HG03095 (cell line): ENCODE measurements at regions not wholly inside any gene's neighbourhood (a gene's known extent, or its start where the extent isn't known, plus 50 kb on each side); places are given as distances from the start of the nearest gene placed in this dataset.

ENCODE experiments used
- ATAC-seq: cut with Tn5 transposase; IDR thresholded peaks from one replicate; pipeline ENCODE4 v1.9.1; 2021; ENCODE audit warnings: moderate library complexity; ENCODE audit not compliant: unreplicated experiment

- ATAC-seq = no peak
These were observed 535.0 kb downstream of the CD83 start for GRCh38 chr6:14652536-14652935.

DNA sequence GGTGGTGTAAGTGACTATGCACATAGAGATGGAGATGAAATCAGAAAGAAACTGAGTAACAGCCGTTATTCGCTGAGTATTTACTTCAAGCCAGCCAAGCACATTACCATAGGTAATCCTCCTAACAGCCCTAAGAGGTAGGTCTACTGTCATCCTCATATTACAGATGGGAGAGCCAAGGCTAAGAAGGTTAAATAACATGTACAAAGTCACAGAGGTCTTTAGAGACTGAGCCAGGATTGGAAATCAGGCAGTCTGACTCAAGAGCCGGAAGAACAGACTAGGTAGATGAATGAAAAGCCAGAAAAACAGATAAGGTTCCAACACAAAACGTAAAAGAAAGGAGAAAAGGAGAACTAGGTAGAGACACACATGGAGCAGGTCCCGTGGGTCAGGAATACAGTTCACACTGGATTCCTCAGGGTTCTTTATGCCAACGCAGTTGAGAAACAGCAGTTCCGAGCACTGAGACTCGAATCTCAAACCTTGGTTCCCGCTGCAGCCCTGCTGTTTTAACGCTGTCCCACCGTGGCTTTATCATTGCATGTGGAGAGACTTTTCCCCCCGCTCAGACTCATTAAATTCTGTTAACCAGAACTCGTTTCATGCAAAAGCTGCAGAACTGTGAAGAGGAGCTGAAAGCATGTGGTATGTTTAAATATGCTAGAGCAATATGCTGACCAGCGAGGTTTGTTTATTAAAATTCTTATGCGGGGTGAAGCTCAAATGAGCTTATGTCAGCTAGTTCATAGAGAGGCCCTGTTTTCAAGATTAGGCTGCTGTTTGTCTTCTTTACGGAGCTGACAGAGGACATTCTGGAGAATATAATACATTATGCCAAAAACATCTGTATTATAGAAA is 537.9 kb downstream of the CD83 start:
- no peak for ATAC-seq

GRCh38 chr6:14656078-14656521 is 538.5 kb downstream of the CD83 start:
- no peak for ATAC-seq

DNA sequence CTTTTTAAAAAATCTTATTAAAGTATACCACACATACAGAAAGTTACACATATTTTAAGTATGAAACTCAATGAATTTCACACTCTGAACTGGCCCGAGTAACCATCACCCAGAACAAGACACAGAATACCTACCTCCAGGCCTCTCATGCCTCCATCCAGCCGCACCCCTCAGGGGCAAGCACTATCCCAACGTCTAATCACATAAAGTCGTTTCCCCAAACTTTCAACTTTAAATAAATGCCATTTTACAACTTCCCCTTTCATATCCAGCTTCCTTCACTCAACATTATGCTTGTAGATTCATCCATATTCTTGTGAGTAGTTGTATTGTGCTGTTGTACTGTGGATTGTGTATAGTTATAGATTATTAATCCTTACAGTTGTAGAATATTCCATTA is 539.1 kb downstream of the CD83 start:
- no peak for ATAC-seq

DNA sequence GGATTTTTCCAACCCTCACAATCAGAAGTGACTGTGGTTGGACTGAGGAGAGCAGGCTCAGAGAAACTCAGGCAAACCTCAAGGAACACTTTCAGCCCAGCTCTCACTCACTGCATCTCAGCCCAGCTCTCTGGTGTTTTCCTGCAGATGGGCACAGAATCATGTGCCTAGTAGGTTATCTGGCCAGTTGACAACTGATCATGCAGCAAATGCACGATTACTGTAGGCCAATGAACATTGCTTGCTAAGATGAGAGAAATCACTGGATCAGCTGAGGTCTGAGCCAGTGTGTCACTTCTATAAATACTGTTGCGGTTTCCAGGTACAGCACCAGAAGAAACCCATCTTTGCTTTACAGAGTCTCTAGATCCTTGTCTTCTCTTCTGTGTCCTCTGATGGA is 540.5 kb downstream of the CD83 start:
- no peak for ATAC-seq

- no peak for ATAC-seq
These were observed 541.5 kb downstream of the CD83 start for GRCh38 chr6:14658886-14659561.

DNA sequence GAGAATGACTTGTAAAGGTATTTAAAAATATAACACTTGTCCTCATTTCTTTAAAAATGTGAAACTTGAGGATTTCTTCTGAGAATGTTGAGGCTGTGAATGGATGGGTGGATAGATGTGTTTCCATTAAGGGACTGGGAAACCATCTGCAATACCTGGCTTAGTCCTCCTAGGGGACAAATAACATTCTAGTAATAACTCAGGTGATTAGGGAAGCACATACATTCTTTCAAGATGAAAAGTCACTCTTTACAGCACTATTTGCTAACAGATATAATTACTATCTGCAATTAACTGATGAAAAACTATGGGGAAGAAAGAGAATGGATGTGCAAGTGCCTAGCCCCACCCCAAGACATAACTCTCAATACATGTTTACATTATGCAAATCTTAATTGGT is 542.3 kb downstream of the CD83 start:
- ATAC-seq = no peak

DNA sequence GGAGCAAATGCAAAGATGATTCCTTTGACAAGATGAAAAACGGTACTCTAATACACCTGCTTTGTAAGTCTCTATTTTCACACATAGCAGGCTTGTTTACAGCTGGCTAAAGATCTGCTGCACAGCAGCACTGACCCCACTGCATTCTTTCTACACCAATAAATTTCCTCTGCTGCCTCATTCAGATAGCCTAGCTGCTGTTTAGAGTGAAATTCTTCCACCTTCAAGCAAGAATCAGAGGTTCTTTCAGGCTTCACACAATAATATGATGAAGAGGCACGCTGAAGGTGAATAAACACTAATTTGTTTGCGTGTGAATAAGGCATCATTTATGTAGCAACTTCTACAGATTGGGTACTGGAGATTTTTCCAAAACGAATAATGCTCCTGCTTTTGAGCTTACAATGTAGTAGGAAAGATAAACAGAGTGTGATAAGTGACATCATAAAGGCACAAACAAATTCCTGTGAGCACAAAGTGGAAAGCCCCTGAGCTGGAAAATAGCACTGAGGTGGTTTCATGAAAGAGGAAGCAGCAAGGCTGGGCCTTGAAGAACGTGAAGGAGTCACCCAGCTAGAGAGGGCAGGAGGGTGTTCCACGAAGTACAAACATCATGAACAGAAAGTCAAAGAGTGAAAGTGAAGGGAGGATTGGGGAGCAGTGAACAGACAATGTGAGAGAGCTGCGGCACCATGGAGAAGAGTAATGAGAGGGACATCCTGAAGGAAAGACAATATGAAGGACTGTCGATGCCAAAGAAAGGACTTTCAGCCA is 543.4 kb downstream of the CD83 start:
- ATAC-seq = no peak

DNA sequence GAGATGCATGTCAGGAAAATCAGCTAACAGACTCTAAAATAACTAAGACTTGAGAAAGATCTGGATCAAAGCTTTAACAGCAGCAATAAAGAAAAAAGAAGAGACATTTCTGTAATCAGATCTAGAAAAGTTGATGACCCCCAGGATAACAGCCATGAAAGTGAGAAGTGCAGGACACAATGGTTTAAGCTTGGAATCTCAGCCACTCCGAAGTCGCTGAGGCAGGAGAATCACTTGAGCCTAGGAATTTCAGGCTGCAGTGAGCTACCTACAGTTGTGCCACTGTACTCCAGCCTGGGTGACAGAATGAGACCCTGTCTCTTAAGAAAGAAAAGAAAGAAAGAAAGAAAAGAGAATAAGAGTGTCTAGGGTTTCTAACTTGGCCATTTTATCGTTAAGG is 544.1 kb downstream of the CD83 start:
- no peak for ATAC-seq

DNA sequence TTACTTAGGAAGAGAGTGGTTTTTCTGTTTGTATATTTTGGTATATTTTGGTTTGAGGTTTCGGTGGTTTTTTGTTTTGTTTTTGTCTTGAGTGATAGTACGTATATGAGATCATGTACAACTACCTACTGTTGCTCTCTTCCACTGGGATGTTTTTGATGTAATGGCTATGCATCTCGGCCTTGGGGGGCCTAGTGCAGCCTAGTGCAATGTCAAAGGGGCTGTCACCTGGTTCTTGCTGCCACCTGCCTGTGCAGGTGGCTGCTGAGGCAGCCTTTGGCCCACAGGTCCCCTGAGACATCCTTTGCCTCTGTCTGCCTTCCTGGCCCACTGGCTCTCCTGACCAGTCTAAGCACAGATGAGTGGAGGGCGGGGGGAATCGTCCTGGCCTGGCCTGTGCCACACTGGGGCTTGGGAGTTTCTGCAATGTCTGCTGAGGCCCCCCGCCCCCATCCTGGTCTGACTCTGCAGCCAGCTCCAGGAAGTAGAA is 546.6 kb downstream of the CD83 start:
- no peak for ATAC-seq

DNA sequence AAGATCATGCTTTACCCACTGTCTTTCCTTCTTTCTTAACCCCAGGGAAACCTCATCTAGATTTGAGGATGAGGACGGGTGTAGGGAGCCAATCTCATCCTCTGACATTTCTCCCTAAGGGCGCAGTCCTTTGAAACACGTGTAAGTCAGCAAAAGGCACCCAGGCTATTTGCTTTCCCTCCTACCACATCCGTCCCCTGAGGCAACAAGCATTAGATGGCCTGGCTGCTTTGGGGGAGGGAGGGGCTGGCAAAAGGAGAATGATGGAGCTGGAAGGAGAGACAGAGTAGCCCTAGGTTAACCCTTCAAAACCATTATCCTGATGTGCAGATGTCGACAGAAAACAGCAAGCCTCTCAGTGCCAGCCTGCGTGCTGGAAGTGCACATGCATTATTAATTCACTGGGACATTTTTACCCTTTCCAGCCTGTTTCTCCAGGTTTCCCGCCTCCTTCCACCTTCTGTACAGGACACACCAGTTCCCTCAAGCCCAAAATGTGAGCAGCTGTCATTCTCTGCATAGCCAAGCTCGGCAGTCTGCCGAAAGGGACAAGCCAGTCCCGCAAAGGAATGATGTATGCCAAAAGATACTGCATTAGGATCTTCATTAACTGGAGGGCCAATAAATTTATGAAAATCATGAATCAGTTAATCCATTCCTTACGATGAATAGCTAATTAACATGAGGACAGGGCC is 547.2 kb downstream of the CD83 start:
- ATAC-seq = no peak

DNA sequence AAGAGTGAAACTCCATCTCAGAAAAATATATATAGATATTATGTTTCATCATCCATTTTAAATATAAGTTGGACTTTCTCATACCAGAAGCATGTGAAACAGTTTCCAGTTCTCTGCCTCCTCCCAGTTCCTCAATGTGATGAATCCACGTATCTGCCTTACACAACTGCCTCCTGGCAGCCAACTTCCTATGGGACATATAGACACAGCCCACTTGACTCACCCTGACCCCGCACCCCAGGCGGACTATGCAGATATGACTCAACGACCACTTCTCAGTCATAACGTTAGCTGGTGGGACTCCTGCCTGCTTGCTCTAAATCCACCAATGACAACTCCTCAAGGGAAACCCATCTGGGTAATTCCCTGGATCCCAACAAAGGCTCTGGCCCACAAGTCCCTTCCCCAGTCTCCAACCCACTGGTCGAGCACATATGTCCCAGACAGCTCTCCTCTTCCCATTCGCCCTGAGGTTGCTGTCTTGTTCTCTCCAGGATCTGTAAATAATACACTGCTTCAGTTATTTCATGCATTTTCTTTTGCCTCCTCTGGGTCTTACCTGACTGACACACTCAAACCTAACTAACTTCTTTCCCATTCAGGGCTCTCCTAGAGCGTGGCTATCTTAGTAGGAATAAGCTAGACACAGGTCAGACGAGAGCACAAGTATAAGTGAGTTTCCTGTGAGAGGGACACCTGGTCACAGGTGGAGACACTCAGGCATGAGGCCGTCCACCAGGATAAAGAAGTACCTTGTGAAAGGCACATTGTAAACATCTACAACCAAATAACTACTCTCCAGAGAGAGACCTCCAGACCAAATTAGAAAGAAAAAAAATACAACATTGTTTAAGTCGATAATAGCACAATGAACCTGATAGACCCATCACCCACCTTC is 548.5 kb downstream of the CD83 start:
- no peak for ATAC-seq

- no peak for ATAC-seq
These were observed 553.2 kb downstream of the CD83 start for GRCh38 chr6:14670806-14671205.

DNA sequence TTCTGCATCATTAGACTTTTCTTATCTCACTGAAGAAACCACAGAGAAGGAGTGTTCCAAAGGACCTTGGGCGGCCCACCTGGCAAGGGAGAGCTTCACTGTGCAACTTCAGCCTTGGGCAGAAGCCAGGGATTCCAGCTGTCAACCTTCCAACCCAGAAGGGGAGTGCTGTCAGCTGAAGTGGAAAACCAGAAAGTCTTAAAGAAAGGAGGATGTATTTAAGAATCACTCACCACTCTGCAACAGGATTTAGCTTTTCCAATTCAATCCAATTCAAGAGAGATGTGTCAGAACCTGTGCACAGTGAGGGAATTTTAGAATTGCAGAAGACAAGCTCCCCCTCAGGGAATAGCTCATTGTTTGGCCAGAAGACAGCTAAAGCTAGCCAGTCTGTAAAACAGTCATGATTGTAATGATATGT is 553.7 kb downstream of the CD83 start:
- ATAC-seq = no peak

DNA sequence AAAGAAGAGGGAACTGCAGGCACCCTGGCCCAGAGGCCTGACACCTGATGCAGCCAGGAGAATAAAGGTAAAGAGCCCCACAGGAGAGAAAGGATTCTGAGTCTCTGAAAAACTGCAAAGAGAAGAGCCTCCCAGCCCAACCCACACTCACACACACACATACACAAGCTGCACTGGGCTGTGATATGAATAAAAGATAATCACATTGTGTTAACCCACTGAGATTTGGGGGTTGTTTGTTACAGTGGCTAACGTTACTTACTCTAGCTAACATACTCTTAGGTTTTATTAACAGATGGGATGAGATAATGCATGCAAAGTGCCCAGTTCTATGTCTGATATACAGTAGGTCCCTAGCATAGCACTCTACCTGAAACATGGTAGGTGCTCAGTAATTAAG is 554.4 kb downstream of the CD83 start:
- ATAC-seq = no peak

- no peak for ATAC-seq
These were observed 555.6 kb downstream of the CD83 start for GRCh38 chr6:14673201-14673600.

- no peak for ATAC-seq
These were observed 556.9 kb downstream of the CD83 start for GRCh38 chr6:14674458-14674857.

DNA sequence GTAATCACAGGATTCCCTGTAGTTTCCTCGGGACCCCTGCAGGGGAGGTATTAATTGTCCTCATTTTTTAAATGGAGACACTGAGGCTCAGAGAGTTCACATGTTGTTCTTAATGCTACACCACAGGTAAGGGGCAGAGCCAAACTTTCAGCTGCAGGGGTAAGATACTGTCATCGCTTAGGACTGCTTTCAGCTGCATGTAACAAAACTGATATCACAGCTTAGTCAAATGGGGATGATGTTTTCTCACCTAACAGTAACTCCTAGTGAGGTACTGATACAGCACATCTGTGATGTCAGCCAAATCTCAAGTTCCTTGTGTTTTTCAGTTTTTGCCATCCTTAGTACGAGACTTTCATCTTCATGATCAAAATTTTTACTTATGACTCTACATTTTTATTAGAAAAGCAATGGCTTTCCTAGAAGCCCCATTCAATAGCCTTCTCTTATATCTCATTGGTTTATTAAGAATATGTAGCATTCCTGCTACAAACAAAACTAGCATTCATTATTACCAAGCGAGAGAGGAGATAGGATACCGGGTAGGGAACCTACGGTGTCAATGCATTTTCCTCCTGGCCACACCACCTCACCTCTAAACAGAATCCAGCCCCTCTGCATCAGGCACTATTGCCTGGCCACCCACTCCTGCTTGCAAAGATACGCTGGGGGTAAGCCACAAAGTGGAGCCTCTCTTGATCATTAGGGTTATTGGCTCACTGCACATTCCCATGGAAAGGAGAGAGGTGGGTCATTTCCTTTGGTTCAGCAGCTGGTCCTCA is 557.5 kb downstream of the CD83 start:
- ATAC-seq = no peak

DNA sequence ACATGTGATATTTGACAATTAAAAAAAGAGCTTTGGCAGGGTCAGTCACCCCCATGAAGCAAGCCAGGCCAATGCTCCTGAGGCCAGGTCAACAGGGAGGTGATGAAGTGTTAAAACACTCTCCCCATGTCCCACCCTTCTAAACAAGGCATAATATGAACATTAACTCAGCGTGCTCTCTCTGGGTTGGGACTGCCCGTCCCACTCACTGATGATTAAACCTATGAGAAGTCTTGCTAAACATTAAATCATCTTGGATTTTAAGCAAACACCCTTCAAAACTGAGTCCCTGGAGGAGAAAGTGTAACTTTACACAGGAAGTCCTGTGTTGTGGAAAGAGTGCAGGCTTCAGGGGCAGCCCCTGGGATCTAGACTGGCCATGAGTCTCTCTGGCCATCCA is 558.5 kb downstream of the CD83 start:
- ATAC-seq = no peak
